Omental fat pad (tissue), 3 donors: ENCODE measurements at regions not wholly inside any gene's neighbourhood (a gene's known extent, or its start where the extent isn't known, plus 50 kb on each side); places are given as distances from the start of the nearest gene placed in this dataset.

Experiments
- ATAC-seq: fragments of 150-250 bp; one replicate; pipeline ENCODE4 v1.9.1; 2016; ENCODE audit warnings: mild to moderate bottlenecking, moderate library complexity; ENCODE audit not compliant: low FRiP score
- DNase-seq: peaks from one replicate; pipeline ENCODE4 v3.0.0-alpha.2; 2019; ENCODE audit warnings: low spot score
- CTCF ChIP-seq, 3 donors: fragments of 450-650 bp; IDR thresholded peaks; one replicate each; pipeline ENCODE4 v1.5.1; 2016 to 2017; ENCODE audit warnings: antibody characterized with exemption in 3 of 3, mild to moderate bottlenecking in 3 of 3, moderate library complexity in 2 of 3

- no peak for DNase-seq
- no peak for ATAC-seq
- TF ChIP-seq CTCF (IDR thresholded peaks at IDR 0.05), result no peak
Measured at GRCh38 chr10:111874576-111874975, 309.0 kb downstream of the GPAM start.

GRCh38 chr10:111875725-111876124 is 307.8 kb downstream of the GPAM start:
- ATAC-seq, result no peak
- no peak for DNase-seq
- no peak for TF ChIP-seq CTCF (IDR thresholded peaks at IDR 0.05)

- TF ChIP-seq CTCF (IDR thresholded peaks at IDR 0.05), result no peak
- DNase-seq (no peak), ATAC-seq (no peak)
Measured at GRCh38 chr10:111877258-111877657, 306.3 kb downstream of the GPAM start.

GRCh38 chr10:111879969-111880368 is 303.6 kb downstream of the GPAM start:
- no peak for DNase-seq
- no peak for ATAC-seq
- TF ChIP-seq CTCF (IDR thresholded peaks at IDR 0.05), result no peak

- ATAC-seq (no peak), DNase-seq (no peak)
- TF ChIP-seq CTCF (IDR thresholded peaks at IDR 0.05), result no peak
Measured at GRCh38 chr10:111885046-111885445, 298.5 kb downstream of the GPAM start.

- DNase-seq (no peak), ATAC-seq (no peak)
- TF ChIP-seq CTCF (IDR thresholded peaks at IDR 0.05), result no peak
Measured at GRCh38 chr10:111885919-111886318, 297.6 kb downstream of the GPAM start.

- ATAC-seq, result no peak
- no peak for TF ChIP-seq CTCF (IDR thresholded peaks at IDR 0.05)
- no peak for DNase-seq
Measured at GRCh38 chr10:111887266-111887665, 296.3 kb downstream of the GPAM start.
